Coronary artery (tissue), 2 donors: ENCODE measurements at regions not wholly inside any gene's neighbourhood (a gene's known extent, or its start where the extent isn't known, plus 50 kb on each side); places are given as distances from the start of the nearest gene placed in this dataset.

ENCODE experiments used
- DNase-seq: peaks from one replicate; pipeline ENCODE4 v3.0.0-alpha.2; 2017; ENCODE audit warnings: low spot score
- H3K27ac ChIP-seq, 2 donors: fragments of 200-600 bp; sonication (generic); one replicate each; pipeline ENCODE4 v1.5.1; 2016 to 2019
- H3K4me3 ChIP-seq: fragments of 200-600 bp; sonication (generic); 2 replicates; pipeline ENCODE4 v1.5.1; 2016; ENCODE audit warnings: mild to moderate bottlenecking, moderate library complexity
- TF ChIP-seq, protein P1 (sequence below): fragments of 200-600 bp; sonication (generic); IDR thresholded peaks from one replicate; pipeline ENCODE4 v1.5.1; 2019; ENCODE audit warnings: antibody characterized with exemption

DNA sequence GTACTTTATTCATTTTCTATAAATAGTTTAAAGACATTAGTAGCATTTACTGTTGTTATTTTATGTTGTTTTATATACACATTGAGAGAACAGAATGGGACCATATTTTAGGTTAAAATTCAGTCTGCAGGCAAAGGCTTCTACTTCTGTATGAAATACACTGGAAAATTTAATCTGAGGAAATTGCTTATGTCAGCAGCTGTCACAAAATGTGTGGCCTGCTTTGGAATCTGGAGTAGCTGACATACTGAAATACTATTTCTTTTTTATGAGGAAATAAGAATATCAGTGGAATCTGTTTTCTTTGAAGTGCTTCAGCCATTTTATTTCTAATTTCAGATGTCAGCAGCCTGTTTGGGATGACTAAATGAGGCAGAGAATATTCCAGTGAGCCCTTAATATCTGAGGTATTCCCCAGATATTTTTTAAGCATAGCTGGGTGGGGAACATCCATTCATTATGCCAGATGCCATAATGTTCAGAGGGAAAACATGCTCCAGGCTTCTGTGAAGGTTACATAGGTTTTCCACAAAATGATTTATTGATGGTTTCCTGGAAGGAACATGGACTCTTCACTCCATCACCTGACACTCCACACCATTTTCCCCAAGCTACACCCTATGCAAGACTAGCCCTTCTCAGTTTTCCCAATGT, 267.1 kb downstream of the ARL4A start:
- Histone ChIP-seq H3K27ac (no peak overlapping the region), H3K4me3 (no peak overlapping the region)
- DNase-seq: no peak
- TF ChIP-seq, protein P1, sequence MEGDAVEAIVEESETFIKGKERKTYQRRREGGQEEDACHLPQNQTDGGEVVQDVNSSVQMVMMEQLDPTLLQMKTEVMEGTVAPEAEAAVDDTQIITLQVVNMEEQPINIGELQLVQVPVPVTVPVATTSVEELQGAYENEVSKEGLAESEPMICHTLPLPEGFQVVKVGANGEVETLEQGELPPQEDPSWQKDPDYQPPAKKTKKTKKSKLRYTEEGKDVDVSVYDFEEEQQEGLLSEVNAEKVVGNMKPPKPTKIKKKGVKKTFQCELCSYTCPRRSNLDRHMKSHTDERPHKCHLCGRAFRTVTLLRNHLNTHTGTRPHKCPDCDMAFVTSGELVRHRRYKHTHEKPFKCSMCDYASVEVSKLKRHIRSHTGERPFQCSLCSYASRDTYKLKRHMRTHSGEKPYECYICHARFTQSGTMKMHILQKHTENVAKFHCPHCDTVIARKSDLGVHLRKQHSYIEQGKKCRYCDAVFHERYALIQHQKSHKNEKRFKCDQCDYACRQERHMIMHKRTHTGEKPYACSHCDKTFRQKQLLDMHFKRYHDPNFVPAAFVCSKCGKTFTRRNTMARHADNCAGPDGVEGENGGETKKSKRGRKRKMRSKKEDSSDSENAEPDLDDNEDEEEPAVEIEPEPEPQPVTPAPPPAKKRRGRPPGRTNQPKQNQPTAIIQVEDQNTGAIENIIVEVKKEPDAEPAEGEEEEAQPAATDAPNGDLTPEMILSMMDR: no peak

DNA sequence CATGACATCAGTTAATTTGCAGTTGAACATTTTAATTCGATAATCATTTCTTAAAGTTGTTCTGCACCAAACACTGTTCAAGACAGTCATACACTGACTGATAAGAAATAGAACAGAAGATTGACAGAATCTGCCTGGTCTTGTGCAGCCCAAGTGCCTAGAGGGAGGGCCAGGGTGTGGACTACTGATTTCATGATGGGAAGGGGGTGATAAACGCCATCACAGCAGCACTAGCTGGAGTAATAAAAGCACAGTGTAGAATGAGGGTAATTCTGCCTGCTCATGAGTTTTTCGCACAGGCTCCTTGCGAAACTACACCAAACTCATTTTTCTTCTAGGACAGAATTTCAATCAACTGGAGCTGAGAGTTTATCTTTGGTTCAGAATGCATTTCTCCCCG, 270.1 kb downstream of the ARL4A start:
- H3K4me3 ChIP-seq: no peak overlapping the region
- TF ChIP-seq, protein P1: no peak
- no peak overlapping the region for H3K27ac ChIP-seq
- no peak for DNase-seq

DNA sequence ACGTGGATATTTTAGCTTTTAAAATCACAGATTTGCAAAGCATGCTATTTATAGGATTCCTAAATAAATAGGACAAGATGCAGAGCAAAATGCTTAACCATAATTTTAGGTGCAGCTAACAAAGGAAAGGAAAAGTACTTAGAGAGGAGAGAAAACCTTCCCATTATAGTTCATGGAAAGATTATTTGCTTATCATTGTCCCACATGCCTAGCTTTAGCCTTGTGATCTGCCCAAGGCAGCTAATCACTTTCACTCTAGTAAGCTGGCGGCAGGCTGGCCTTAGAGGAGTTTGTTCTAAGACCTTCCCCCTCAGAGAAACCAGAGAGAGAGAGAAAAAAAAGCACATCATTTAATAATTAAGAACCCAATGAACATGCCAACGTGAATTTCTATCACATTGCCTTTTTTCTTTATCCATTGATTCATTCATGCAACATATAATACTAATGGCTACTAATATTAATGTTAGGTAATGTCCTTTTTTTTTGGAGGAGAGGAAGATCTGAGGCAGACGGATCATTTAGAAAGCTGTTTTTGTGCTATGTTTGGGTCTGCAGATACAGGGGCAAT, 274.6 kb downstream of the ARL4A start:
- Histone ChIP-seq H3K27ac (no peak overlapping the region), H3K4me3 (no peak overlapping the region)
- DNase-seq: no peak
- TF ChIP-seq, protein P1: no peak

DNA sequence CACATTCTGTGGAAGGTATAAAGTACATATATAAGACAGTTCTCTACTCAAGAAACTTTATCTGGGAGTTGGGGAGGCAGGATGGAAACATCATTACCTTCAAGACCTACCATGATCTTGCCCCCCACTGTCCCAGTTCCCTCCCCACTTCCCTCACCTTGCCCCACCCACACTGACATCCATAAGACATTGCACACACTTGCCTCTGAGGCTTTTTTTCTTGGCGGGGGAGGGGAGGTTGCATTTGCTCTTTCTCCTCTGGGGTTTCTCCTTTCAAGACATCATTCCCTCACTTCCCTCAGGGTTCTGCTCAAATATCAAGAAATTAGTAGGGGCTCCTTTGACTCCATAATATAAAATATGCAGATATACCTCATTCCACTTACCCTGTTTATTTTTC, 276.0 kb downstream of the ARL4A start:
- Histone ChIP-seq H3K4me3 (no peak overlapping the region), H3K27ac (no peak overlapping the region)
- TF ChIP-seq, protein P1: no peak
- DNase-seq: no peak

DNA sequence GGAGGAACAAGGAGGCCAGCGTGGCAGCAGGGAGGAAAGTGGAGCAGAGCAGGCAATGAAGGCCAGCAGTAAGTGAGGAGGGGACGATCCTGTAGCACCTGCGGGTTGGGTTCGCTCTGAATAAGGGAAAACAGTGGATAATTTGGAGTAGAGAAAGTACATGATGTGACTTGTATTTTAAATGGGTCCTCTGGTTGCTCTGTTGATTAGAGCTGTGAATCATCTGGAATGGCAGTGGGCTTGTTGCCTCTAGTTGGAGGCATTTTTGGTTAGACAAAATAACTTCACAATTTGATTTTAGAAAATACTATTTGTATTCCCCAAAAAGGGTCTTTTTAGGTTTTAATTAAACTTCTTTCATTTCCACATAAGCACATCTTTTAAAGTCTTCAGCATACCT, 277.4 kb downstream of the ARL4A start:
- TF ChIP-seq, protein P1: no peak
- Histone ChIP-seq H3K4me3 (no peak overlapping the region), H3K27ac (no peak overlapping the region)
- no peak for DNase-seq

DNA sequence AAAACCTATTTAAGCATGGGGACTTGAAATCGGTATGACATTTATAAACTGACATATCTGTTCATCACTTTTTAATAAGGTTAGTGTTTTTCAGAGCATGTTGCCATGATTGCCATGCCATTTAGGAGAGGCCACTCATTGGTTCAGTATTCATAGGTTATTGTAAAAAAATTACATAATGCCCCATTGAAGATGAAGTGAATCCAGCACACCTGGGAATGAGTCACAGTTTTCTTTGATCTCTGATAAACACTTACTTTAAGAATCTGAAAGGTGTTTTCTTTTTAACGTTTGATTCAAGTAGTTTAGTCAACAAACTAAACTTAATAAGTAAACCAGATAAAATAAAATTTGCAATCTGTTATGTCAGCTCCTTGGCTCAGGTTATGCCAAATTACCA, 278.3 kb downstream of the ARL4A start:
- TF ChIP-seq, protein P1: no peak
- Histone ChIP-seq H3K4me3 (no peak overlapping the region), H3K27ac (no peak overlapping the region)
- DNase-seq: no peak

DNA sequence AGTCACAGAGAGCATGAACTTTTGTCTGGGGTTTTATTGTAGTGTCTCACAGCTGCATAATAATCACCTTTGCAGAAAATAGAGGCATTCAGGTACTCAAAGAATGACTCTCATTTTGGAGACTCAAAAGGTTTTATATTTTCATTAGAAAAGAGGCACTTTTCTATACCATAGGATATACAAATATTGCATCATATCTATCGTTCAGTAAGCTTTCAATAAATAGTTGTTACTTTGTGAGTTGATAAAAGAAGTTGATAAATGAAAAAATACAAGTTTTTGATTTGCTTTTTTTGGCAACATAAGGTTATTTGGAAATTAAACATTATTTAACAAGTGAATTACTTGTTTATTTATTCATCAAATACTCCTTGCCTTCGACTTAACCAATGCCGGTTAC, 279.9 kb downstream of the ARL4A start:
- H3K27ac ChIP-seq: no peak overlapping the region
- H3K4me3 ChIP-seq: no peak overlapping the region
- TF ChIP-seq, protein P1: no peak
- no peak for DNase-seq
